B cell (primary cell): ENCODE measurements at regions not wholly inside any gene's neighbourhood (a gene's known extent, or its start where the extent isn't known, plus 50 kb on each side); places are given as distances from the start of the nearest gene placed in this dataset.

Experiments
- ATAC-seq: fragments of 200-7000 bp; cut with Tn5 transposase; one replicate; pipeline ENCODE4 v1.10.0; 2021; ENCODE audit warnings: low read depth, mild to moderate bottlenecking, moderate number of reproducible peaks, moderate library complexity
- CTCF ChIA-PET: fragments of 350-600 bp; sonication (Branson Sonifier 250); formaldehyde crosslinking; loops from one replicate; lab custom pipeline; 2021; ENCODE audit warnings: antibody characterized with exemption, inconsistent platforms; lab: Charles Lee
- POLR2A ChIA-PET: fragments of 350-600 bp; sonication (Branson Sonifier 250); formaldehyde crosslinking; loops from one replicate; lab custom pipeline; 2021; ENCODE audit warnings: antibody characterized with exemption; lab: Charles Lee
- DNase-seq: peaks from one replicate; pipeline ENCODE4 v3.0.0; 2013
- H2AFZ ChIP-seq: 2 replicates; pipeline ENCODE4 v1.6.1; 2012; ENCODE audit warnings: mild to moderate bottlenecking, low read depth, low read length; ENCODE audit not compliant: insufficient read depth, poor library complexity, severe bottlenecking
- H3K27ac ChIP-seq, 2 donors: 1 replicate in 1 of 2; 2 replicates in 1 of 2; pipeline ENCODE4 v1.5.1; 2012 to 2013; ENCODE audit warnings: low read length in 2 of 2, mild to moderate bottlenecking in 2 of 2, moderate library complexity in 1 of 2
- H3K27me3 ChIP-seq, 4 experiments: fragments of 200-600 bp in 1 of 4; sonication (generic) in 1 of 4; replicated peaks in 1 of 4; 1 replicate in 2 of 4; 2 replicates in 2 of 4; pipeline versions ENCODE4 v1.6.1 to v1.7.0; 2013 to 2016; ENCODE audit warnings: low read length in 3 of 4, mild to moderate bottlenecking in 2 of 4, mixed read lengths in 1 of 4, moderate library complexity in 1 of 4; ENCODE audit not compliant: insufficient read depth in 4 of 4, control insufficient read depth in 3 of 4; ENCODE audit errors: control extremely low read depth in 1 of 4
- H3K36me3 ChIP-seq, 2 experiments: replicated peaks in 1 of 2; 1 replicate in 1 of 2; 2 replicates in 1 of 2; pipeline versions ENCODE4 v1.6.1 to v1.7.1; 2013; ENCODE audit warnings: low read length in 1 of 2; ENCODE audit not compliant: insufficient read depth in 2 of 2, control insufficient read depth in 1 of 2; ENCODE audit errors: control extremely low read depth in 1 of 2, extremely low read depth in 1 of 2
- H3K4me1 ChIP-seq, 2 donors: fragments of 200-600 bp in 1 of 2; sonication (generic) in 1 of 2; 1 replicate in 1 of 2; 2 replicates in 1 of 2; pipeline versions ENCODE4 v1.5.1 to v1.6.1; 2013 to 2017; ENCODE audit warnings: low read length in 2 of 2; ENCODE audit not compliant: control insufficient read depth in 2 of 2, insufficient read depth in 2 of 2
- H3K4me2 ChIP-seq: replicated peaks from 2 replicates; pipeline ENCODE3; 2012; ENCODE audit warnings: mild to moderate bottlenecking, low read depth, low read length; ENCODE audit not compliant: poor library complexity, severe bottlenecking
- H3K4me3 ChIP-seq, 5 experiments: fragments of 200-600 bp in 1 of 5; sonication (generic) in 1 of 5; 1 replicate in 3 of 5; 2 replicates in 2 of 5; pipeline versions ENCODE4 v1.5.1 to v1.7.0; 2011 to 2016; ENCODE audit warnings: low read length in 4 of 5, mild to moderate bottlenecking in 4 of 5, low read depth in 2 of 5, control low read depth in 1 of 5, moderate library complexity in 1 of 5; ENCODE audit not compliant: insufficient read depth in 1 of 5; ENCODE audit errors: control extremely low read depth in 1 of 5, extremely low read depth in 1 of 5
- H3K79me2 ChIP-seq: fragments of 200-600 bp; sonication (generic); one replicate; pipeline ENCODE4 v1.6.0; 2016; ENCODE audit warnings: low read length; ENCODE audit not compliant: control insufficient read depth, insufficient read depth
- H3K9ac ChIP-seq: fragments of 200-600 bp; sonication (generic); 2 replicates; pipeline ENCODE4 v1.6.1; 2017; ENCODE audit warnings: mild to moderate bottlenecking, low read length, moderate library complexity
- H3K9me3 ChIP-seq, 3 donors: one replicate each; pipeline versions ENCODE4 v1.6.1 to v1.7.1; 2013; ENCODE audit warnings: low read length in 2 of 3; ENCODE audit not compliant: control insufficient read depth in 2 of 3, insufficient read depth in 1 of 3; ENCODE audit errors: control extremely low read depth in 1 of 3
- H4K20me1 ChIP-seq: 2 replicates; pipeline ENCODE4 v1.6.0; 2012; ENCODE audit warnings: mild to moderate bottlenecking, low read length; ENCODE audit not compliant: insufficient read depth, control insufficient read depth, poor library complexity, severe bottlenecking
- H3K27ac Mint-ChIP-seq: one replicate; pipeline ENCODE4 v1.8.0; 2021; ENCODE audit warnings: mixed read lengths
- H3K27me3 Mint-ChIP-seq: one replicate; pipeline ENCODE4 v1.8.0; 2021; ENCODE audit warnings: mixed read lengths
- H3K4me1 Mint-ChIP-seq: one replicate; pipeline ENCODE4 v1.8.0; 2021; ENCODE audit warnings: mixed read lengths
- H3K4me3 Mint-ChIP-seq: one replicate; pipeline ENCODE4 v1.8.0; 2021; ENCODE audit warnings: mixed read lengths
- H3K9me3 Mint-ChIP-seq: one replicate; pipeline ENCODE4 v1.8.0; 2022; ENCODE audit warnings: mixed read lengths; ENCODE audit not compliant: insufficient read depth
- CTCF ChIP-seq: fragments of 200-600 bp; IDR thresholded peaks from one replicate; pipeline ENCODE4 v1.8.0; 2022; ENCODE audit warnings: antibody characterized with exemption, mild to moderate bottlenecking
- EZH2 ChIP-seq: IDR thresholded peaks from 2 replicates; pipeline ENCODE4 v1.6.1; 2012; ENCODE audit warnings: borderline replicate concordance, low read depth, mild to moderate bottlenecking, moderate library complexity, low read length; ENCODE audit not compliant: insufficient read depth, poor library complexity, severe bottlenecking
- WGBS: methylation state at CpG from one replicate; pipeline ENCODE4 v1.1.5; 2013; ENCODE audit warnings: missing lambda C conversion rate; ENCODE audit not compliant: insufficient coverage; 5-methylcytosine and 5-hydroxymethylcytosine counted together
- intact Hi-C: fragments of 100-400 bp; cut with micrococcal nuclease; formaldehyde crosslinking; loops from one replicate; pipeline ENCODE4 v1.10.0; 2022

DNA sequence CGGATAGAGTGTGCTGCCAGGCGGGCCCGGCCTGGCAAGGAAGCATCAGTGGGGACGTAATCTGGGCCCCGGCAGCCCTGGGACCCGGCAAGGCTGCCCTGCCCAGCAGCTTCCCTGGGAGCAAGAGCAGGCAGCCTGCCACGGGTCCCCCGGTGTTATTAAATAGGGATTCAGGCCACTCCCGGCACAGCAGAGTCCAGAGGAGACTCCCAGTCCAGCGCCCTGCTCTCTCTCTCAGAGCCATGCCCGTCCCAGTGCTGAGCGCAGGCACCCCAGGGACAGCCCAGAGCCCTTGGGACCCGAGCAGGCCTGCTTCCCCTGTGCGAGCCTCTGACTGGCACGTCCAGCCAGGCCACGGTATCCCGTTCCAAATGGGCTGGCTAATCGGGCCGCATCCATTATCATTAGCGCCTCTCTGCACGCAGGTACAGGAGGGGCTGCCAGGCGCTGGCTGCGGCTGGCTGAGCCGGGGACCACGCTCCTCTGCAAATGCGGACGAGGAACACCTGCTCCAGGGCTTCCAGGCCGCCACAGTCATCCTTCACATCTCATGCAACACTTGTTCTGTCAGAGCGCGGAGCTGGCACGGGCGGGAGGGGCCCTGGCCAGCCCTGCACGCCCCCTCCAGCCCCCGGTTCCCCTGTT lies 344.2 kb upstream of the MKI67 start:
- Histone ChIP-seq H3K27me3 (no peaks in the 10 kb centered on the region), H3K27ac (no peak overlapping the region), H3K4me3 (no peak overlapping the region), H2AFZ (no peak overlapping the region), H3K4me2 (no peak overlapping the region), H3K9me3 (peaks cover 0 to 25% (median 0%) of the 10 kb centered on the region in 3 donors), H3K4me1 (no peaks in the 10 kb centered on the region), H3K36me3 (no peaks in the 10 kb centered on the region), H3K9ac (no peak overlapping the region), H3K79me2 (no peaks in the 10 kb centered on the region), H4K20me1 (no peaks in the 10 kb centered on the region)
- Mint-ChIP-seq H3K27ac (no peak overlapping the region), H3K9me3 (no peaks in the 10 kb centered on the region), H3K27me3 (no peaks in the 10 kb centered on the region), H3K4me3 (no peak overlapping the region), H3K4me1 (no peaks in the 10 kb centered on the region)
- ChIA-PET CTCF (no interaction called here), POLR2A (no interaction called here)
- WGBS, result 89% methylated on average over 33 of the region's 34 CpGs
- intact Hi-C loops, result no loop called here
- TF ChIP-seq CTCF (no peak), EZH2 (no peak)
- no peak for DNase-seq
- no peak for ATAC-seq

GRCh38 chr10:128471151-128471550 lies 344.9 kb upstream of the MKI67 start:
- Histone ChIP-seq H3K27ac (no peak overlapping the region), H3K9ac (no peak overlapping the region), H3K4me2 (no peak overlapping the region), H3K79me2 (no peaks in the 10 kb centered on the region), H3K9me3 (peaks cover 0 to 25% (median 0%) of the 10 kb centered on the region in 3 donors), H3K27me3 (no peaks in the 10 kb centered on the region), H3K4me1 (no peaks in the 10 kb centered on the region), H2AFZ (no peak overlapping the region), H3K36me3 (no peaks in the 10 kb centered on the region), H3K4me3 (no peak overlapping the region), H4K20me1 (no peaks in the 10 kb centered on the region)
- intact Hi-C loops, result no loop called here
- POLR2A ChIA-PET, result no interaction called here
- Mint-ChIP-seq H3K27me3 (no peaks in the 10 kb centered on the region), H3K4me1 (no peaks in the 10 kb centered on the region), H3K27ac (no peak overlapping the region), H3K9me3 (no peaks in the 10 kb centered on the region), H3K4me3 (no peak overlapping the region)
- DNase-seq, result no peak
- CTCF ChIA-PET, result no interaction called here
- TF ChIP-seq CTCF (no peak), EZH2 (no peak)
- ATAC-seq, result no peak
- whole genome bisulfite sequencing, result 84% methylated on average over 8 of the region's 12 CpGs
